ENCODE measurements at regions not wholly inside any gene's neighbourhood (a gene's known extent, or its start where the extent isn't known, plus 50 kb on each side); places are given as distances from the start of the nearest gene placed in this dataset.
"Not testable (repeated sequence)": the region's sequence is repeated elsewhere in the genome, so short reads cannot be mapped to it uniquely, and the experiment has no call there.

- peak; percentile 50 for DNase-seq (ENCODE audit: low read depth)
Measured at GRCh38 chr3:193046371-193046770, 128.7 kb upstream of the MB21D2 start.

GRCh38 chr3:193047461-193047860 lies 129.8 kb upstream of the MB21D2 start:
- not testable (repeated sequence) for DNase-seq (ENCODE audit: low read depth)

GRCh38 chr3:193048127-193048526 lies 130.5 kb upstream of the MB21D2 start:
- no peak for DNase-seq (ENCODE audit: low read depth)

GRCh38 chr3:193049935-193050334 lies 132.3 kb upstream of the MB21D2 start:
- no peak for DNase-seq (ENCODE audit: low read depth)

GRCh38 chr3:193051314-193051713 lies 133.7 kb upstream of the MB21D2 start:
- DNase-seq (ENCODE audit: low read depth): no peak

- DNase-seq (ENCODE audit: low read depth): no peak
Measured at GRCh38 chr3:193052354-193053045, 134.8 kb upstream of the MB21D2 start.

- no peak for DNase-seq (ENCODE audit: low read depth)
Measured at GRCh38 chr3:193053046-193053435, 135.4 kb upstream of the MB21D2 start.

GRCh38 chr3:193055352-193055751 lies 137.7 kb upstream of the MB21D2 start:
- no peak for DNase-seq (ENCODE audit: low read depth)

- no peak for DNase-seq (ENCODE audit: low read depth)
Measured at GRCh38 chr3:193057616-193058015, 140.0 kb upstream of the MB21D2 start.

GRCh38 chr3:193060748-193061546 lies 143.3 kb upstream of the MB21D2 start:
- DNase-seq (ENCODE audit: low read depth): no peak

GRCh38 chr3:193068365-193068764 lies 150.7 kb upstream of the MB21D2 start:
- no peak for DNase-seq (ENCODE audit: low read depth)

- DNase-seq (ENCODE audit: low read depth): not testable (repeated sequence)
Measured at GRCh38 chr3:193069732-193070131, 152.1 kb upstream of the MB21D2 start.

- no peak for DNase-seq (ENCODE audit: low read depth)
Measured at GRCh38 chr3:193078996-193079753, 161.5 kb upstream of the MB21D2 start.

- DNase-seq (ENCODE audit: low read depth): no peak
Measured at GRCh38 chr3:193080821-193081365, 160.1 kb upstream of the PLAAT1 start.

GRCh38 chr3:193085655-193086054 lies 155.4 kb upstream of the PLAAT1 start:
- DNase-seq (ENCODE audit: low read depth): no peak

GRCh38 chr3:193086681-193087080 lies 154.3 kb upstream of the PLAAT1 start:
- DNase-seq (ENCODE audit: low read depth): no peak

- no peak for DNase-seq (ENCODE audit: low read depth)
Measured at GRCh38 chr3:193087336-193087735, 153.7 kb upstream of the PLAAT1 start.

- peak; percentile 2 for DNase-seq (ENCODE audit: low read depth)
Measured at GRCh38 chr3:193095366-193095765, 145.7 kb upstream of the PLAAT1 start.

GRCh38 chr3:193096076-193096475 lies 144.9 kb upstream of the PLAAT1 start:
- no peak for DNase-seq (ENCODE audit: low read depth)

- DNase-seq (ENCODE audit: low read depth): no peak
Measured at GRCh38 chr3:193114431-193115340, 126.3 kb upstream of the PLAAT1 start.

- no peak for DNase-seq (ENCODE audit: low read depth)
Measured at GRCh38 chr3:193116871-193117270, 124.2 kb upstream of the PLAAT1 start.
